ENCODE measurements at regions not wholly inside any gene's neighbourhood (a gene's known extent, or its start where the extent isn't known, plus 50 kb on each side); places are given as distances from the start of the nearest gene placed in this dataset.

- TF ChIP-seq ZNF138 (CRISPR knock-in tag; conservative IDR thresholded peaks at IDR 0.05) (no peak), MLX (CRISPR knock-in tag; IDR thresholded peaks at IDR 0.05) (no peak), FOXP4 (CRISPR knock-in tag; IDR thresholded peaks at IDR 0.05) (no peak), SMAD4 (CRISPR knock-in tag; IDR thresholded peaks at IDR 0.05) (no peak), CREB1 (CRISPR knock-in tag; IDR thresholded peaks at IDR 0.05) (no peak), TEAD4 (CRISPR knock-in tag; IDR thresholded peaks at IDR 0.05) (no peak), ZMAT4 (CRISPR knock-in tag; IDR thresholded peaks at IDR 0.05) (no peak), NR2C2 (CRISPR knock-in tag; IDR thresholded peaks at IDR 0.05) (no peak), TP53 (CRISPR knock-in tag; IDR thresholded peaks at IDR 0.05) (no peak), ZNF423 (CRISPR knock-in tag; IDR thresholded peaks at IDR 0.05) (no peak), SOX15 (CRISPR knock-in tag; IDR thresholded peaks at IDR 0.05) (no peak), ATF1 (CRISPR knock-in tag; IDR thresholded peaks at IDR 0.05) (no peak), ARID4B (CRISPR knock-in tag; IDR thresholded peaks at IDR 0.05; ENCODE audit: borderline replicate concordance) (no peak), JAZF1 (CRISPR knock-in tag; IDR thresholded peaks at IDR 0.05) (no peak), HMGXB4 (CRISPR knock-in tag; IDR thresholded peaks at IDR 0.05) (no peak), ZNF121 (CRISPR knock-in tag; IDR thresholded peaks at IDR 0.05) (no peak), ZNF671 (CRISPR knock-in tag; IDR thresholded peaks at IDR 0.05) (no peak), ATF2 (CRISPR knock-in tag; IDR thresholded peaks at IDR 0.05; ENCODE audit: borderline replicate concordance, low read depth) (no peak), OVOL2 (CRISPR knock-in tag; IDR thresholded peaks at IDR 0.05; ENCODE audit: borderline replicate concordance) (no peak)
- no peak overlapping the region for H3K4me3 Mint-ChIP-seq
- ATAC-seq: no peak
- CTCF ChIA-PET: no interaction called here
- no peaks in the 10 kb centered on the region for H3K4me1 Mint-ChIP-seq
- POLR2A ChIA-PET: no interaction called here
- no peaks in the 10 kb centered on the region for H3K27me3 Mint-ChIP-seq (ENCODE audit: low read depth)
- no peak for DNase-seq (ENCODE audit: low spot score)
- no peaks in the 10 kb centered on the region for H3K9me3 Mint-ChIP-seq
- no peak overlapping the region for H3K27ac Mint-ChIP-seq
- no peaks in the 10 kb centered on the region for H3K36me3 Mint-ChIP-seq
Observed at GRCh38 chr2:175404839-175405238, 223.3 kb upstream of the ATP5MC3 start.
